Erythroblast (primary cell): ENCODE measurements at regions not wholly inside any gene's neighbourhood (a gene's known extent, or its start where the extent isn't known, plus 50 kb on each side); places are given as distances from the start of the nearest gene placed in this dataset.

Experiments used
- GATA1 ChIP-seq: IDR thresholded peaks from 2 replicates; pipeline ENCODE4 v1.6.1; 2011; ENCODE audit warnings: low read depth, mild to moderate bottlenecking, control low read depth, low read length, moderate library complexity
- POLR2A ChIP-seq: IDR thresholded peaks from 2 replicates; pipeline ENCODE4 v1.6.1; 2011; ENCODE audit warnings: mild to moderate bottlenecking, low read length

DNA sequence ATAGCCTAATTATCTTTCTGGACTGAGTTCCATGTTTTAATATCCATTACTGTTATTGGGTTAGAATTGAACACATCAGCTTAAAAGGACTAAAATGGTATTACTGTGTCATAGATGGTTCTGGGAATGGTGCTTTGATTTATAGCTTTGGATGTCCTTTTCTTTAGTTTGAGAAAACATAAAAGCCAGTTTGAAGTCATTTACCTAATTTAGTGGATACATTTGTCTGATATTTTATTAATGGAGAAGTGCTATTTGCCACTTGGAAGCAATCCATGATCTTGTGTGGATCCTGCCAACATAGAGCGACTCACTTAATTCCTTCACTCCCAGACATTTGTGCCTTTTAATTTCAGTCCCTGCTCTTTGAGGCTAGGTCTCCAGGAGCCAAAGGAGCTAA is 212.4 kb upstream of the PACRGL start:
- TF ChIP-seq POLR2A (no peak), GATA1 (no peak)
